SK-N-SH (cell line): ENCODE measurements at regions not wholly inside any gene's neighbourhood (a gene's known extent, or its start where the extent isn't known, plus 50 kb on each side); places are given as distances from the start of the nearest gene placed in this dataset.

Source experiments
- CTCF ChIA-PET: fragments of 300-600, 350-600 bp; formaldehyde crosslinking; extraction: SDS; loops from one replicate; lab custom pipeline; 2021; lab: Yijun Ruan, JAX
- POLR2A ChIA-PET: fragments of 350-600 bp; sonication (Branson Sonifier 250); formaldehyde crosslinking; extraction: SDS; loops from one replicate; lab custom pipeline; 2020; ENCODE audit warnings: antibody characterized with exemption, inconsistent platforms; lab: Yijun Ruan, JAX
- DNase-seq: peaks from one replicate; pipeline ENCODE4 v3.0.0; 2012
- H2AFZ ChIP-seq: fragments of 200-600 bp; sonication (generic); 2 replicates; pipeline ENCODE4 v1.8.1; 2016; ENCODE audit warnings: antibody characterized with exemption, mild to moderate bottlenecking, low read depth
- H3F3A ChIP-seq: fragments of 200-600 bp; sonication (generic); replicated peaks from 2 replicates; pipeline ENCODE3; 2016; ENCODE audit warnings: antibody characterized with exemption, mild to moderate bottlenecking; ENCODE audit not compliant: insufficient read depth
- H3K27ac ChIP-seq, 2 experiments: fragments of 200-500 bp in 1 of 2; fragments of 200-600 bp in 1 of 2; sonication (Bioruptor generic) in 1 of 2; sonication (generic), shearing (Covaris generic) in 1 of 2; 2 replicates each; pipeline versions ENCODE4 v1.5.1 to v1.6.1; 2014 to 2016; ENCODE audit warnings: low read depth in 2 of 2, inconsistent platforms in 1 of 2, low read length in 1 of 2, mild to moderate bottlenecking in 1 of 2, mixed read lengths in 1 of 2
- H3K27me3 ChIP-seq: fragments of 200-600 bp; sonication (generic), shearing (Covaris generic); 2 replicates; pipeline ENCODE4 v1.6.1; 2016; ENCODE audit warnings: mixed run types; ENCODE audit not compliant: insufficient read depth
- H3K36me3 ChIP-seq, 2 experiments: fragments of 200-500 bp in 1 of 2; fragments of 200-600 bp in 1 of 2; sonication (Bioruptor generic) in 1 of 2; sonication (generic) in 1 of 2; replicated peaks in 1 of 2; 2 replicates each; pipeline versions ENCODE3 to v1.5.1; 2014 to 2016; ENCODE audit warnings: low read length in 1 of 2, mild to moderate bottlenecking in 1 of 2; ENCODE audit not compliant: insufficient read depth in 2 of 2, control insufficient read depth in 1 of 2
- H3K4me1 ChIP-seq, 2 experiments: fragments of 200-500 bp in 1 of 2; fragments of 200-600 bp in 1 of 2; sonication (Bioruptor generic) in 1 of 2; sonication (generic), shearing (Covaris generic) in 1 of 2; 2 replicates each; pipeline versions ENCODE4 v1.5.1 to v1.6.1; 2014 to 2016; ENCODE audit warnings: low read depth in 1 of 2, low read length in 1 of 2, mixed run types in 1 of 2; ENCODE audit not compliant: insufficient read depth in 2 of 2, control insufficient read depth in 1 of 2
- H3K4me2 ChIP-seq: fragments of 200-600 bp; sonication (generic), shearing (Covaris generic); 2 replicates; pipeline ENCODE4 v1.6.1; 2017; ENCODE audit warnings: mixed run types
- H3K4me3 ChIP-seq, 2 experiments: fragments of 200-500 bp in 1 of 2; fragments of 200-600 bp in 1 of 2; sonication (Bioruptor generic) in 1 of 2; sonication (generic), shearing (Covaris generic) in 1 of 2; 2 replicates each; pipeline versions ENCODE4 v1.5.1 to v1.8.1; 2014 to 2016; ENCODE audit warnings: low read depth in 2 of 2, inconsistent platforms in 1 of 2, low read length in 1 of 2, mild to moderate bottlenecking in 1 of 2, mixed read lengths in 1 of 2, moderate library complexity in 1 of 2
- H3K79me2 ChIP-seq: fragments of 200-600 bp; sonication (generic); 2 replicates; pipeline ENCODE4 v1.8.1; 2017; ENCODE audit warnings: mild to moderate bottlenecking; ENCODE audit not compliant: insufficient read depth
- H3K9ac ChIP-seq: fragments of 200-600 bp; sonication (generic); 2 replicates; pipeline ENCODE4 v1.6.1; 2017; ENCODE audit warnings: mixed run types
- H3K9me2 ChIP-seq: fragments of 200-600 bp; sonication (generic); 2 replicates; pipeline ENCODE4 v1.6.1; 2017; ENCODE audit warnings: mixed run types
- H3K9me3 ChIP-seq: fragments of 200-600 bp; sonication (generic); 2 replicates; pipeline ENCODE4 v1.6.1; 2017; ENCODE audit warnings: mixed run types, mild to moderate bottlenecking, moderate library complexity
- H4K20me1 ChIP-seq: fragments of 200-600 bp; sonication (generic); 2 replicates; pipeline ENCODE4 v1.6.1; 2017; ENCODE audit warnings: mild to moderate bottlenecking, mixed run types; ENCODE audit not compliant: insufficient read depth
- ELF1 ChIP-seq: IDR thresholded peaks from 2 replicates; pipeline ENCODE4 v1.4.0; 2012
- EP300 ChIP-seq, 2 experiments: IDR thresholded peaks; 2 replicates each; pipeline versions ENCODE4 v1.4.0 to v1.6.1; 2012; ENCODE audit warnings: borderline replicate concordance in 1 of 2, low read depth in 1 of 2, low read length in 1 of 2
- EZH2phosphoT487 ChIP-seq: fragments of 200-600 bp; sonication (generic); IDR thresholded peaks from 2 replicates; pipeline ENCODE4 v1.6.1; 2017; ENCODE audit warnings: low read depth, mixed run types, mild to moderate bottlenecking, antibody characterized with exemption, moderate library complexity, borderline replicate concordance
- FOSL2 ChIP-seq: IDR thresholded peaks from 2 replicates; pipeline ENCODE4 v1.4.0; 2012; ENCODE audit warnings: low read depth, mild to moderate bottlenecking, moderate library complexity, borderline replicate concordance
- FOXJ3 ChIP-seq: sonication (generic); formaldehyde crosslinking; IDR thresholded peaks from 2 replicates; pipeline ENCODE4 v1.5.1; 2020; ENCODE audit warnings: mild to moderate bottlenecking, missing genetic modification reagents
- FOXM1 ChIP-seq: IDR thresholded peaks from 2 replicates; pipeline ENCODE4 v1.4.0; 2012; ENCODE audit warnings: low read depth, mild to moderate bottlenecking
- GABPA ChIP-seq: IDR thresholded peaks from 2 replicates; pipeline ENCODE4 v1.4.0; 2012; ENCODE audit warnings: low read depth, mild to moderate bottlenecking
- JUND ChIP-seq: IDR thresholded peaks from 2 replicates; pipeline ENCODE4 v1.4.0; 2012
- MEF2A ChIP-seq: IDR thresholded peaks from 2 replicates; pipeline ENCODE4 v1.4.0; 2012; ENCODE audit warnings: low read depth, borderline replicate concordance
- MXI1 ChIP-seq: IDR thresholded peaks from 2 replicates; pipeline ENCODE4 v1.6.1; 2012; ENCODE audit warnings: mild to moderate bottlenecking, low read depth, low read length, improper control_type of control experiment
- NFIC ChIP-seq: IDR thresholded peaks from 2 replicates; pipeline ENCODE4 v1.4.0; 2012; ENCODE audit warnings: borderline replicate concordance
- POLR2AphosphoS5 ChIP-seq: IDR thresholded peaks from 2 replicates; pipeline ENCODE4 v1.6.1; 2012; ENCODE audit warnings: low read depth, low read length
- RAD21 ChIP-seq: IDR thresholded peaks from 2 replicates; pipeline ENCODE4 v1.6.1; 2012; ENCODE audit warnings: mild to moderate bottlenecking, low read length
- RXRA ChIP-seq: IDR thresholded peaks from 2 replicates; pipeline ENCODE4 v1.4.0; 2012; ENCODE audit warnings: low read depth, mild to moderate bottlenecking, borderline replicate concordance
- SIN3A ChIP-seq: IDR thresholded peaks from 2 replicates; pipeline ENCODE4 v1.6.1; 2012; ENCODE audit warnings: low read depth, mild to moderate bottlenecking, low read length, moderate library complexity, borderline replicate concordance
- SMC3 ChIP-seq: IDR thresholded peaks from 2 replicates; pipeline ENCODE4 v1.6.1; 2012; ENCODE audit warnings: low read depth, low read length, improper control_type of control experiment
- TEAD4 ChIP-seq: IDR thresholded peaks from 2 replicates; pipeline ENCODE4 v1.4.0; 2012; ENCODE audit warnings: mild to moderate bottlenecking, borderline replicate concordance; ENCODE audit not compliant: insufficient read depth
- YY1 ChIP-seq: IDR thresholded peaks from 2 replicates; pipeline ENCODE4 v1.4.0; 2012; ENCODE audit warnings: low read depth, mild to moderate bottlenecking
- WGBS: methylation state at CpG from one replicate; pipeline ENCODE4 v1.1.6; 2017; ENCODE audit warnings: low lambda C conversion rate; 5-methylcytosine and 5-hydroxymethylcytosine counted together
- TF ChIP-seq, protein P1 (sequence below): fragments of 150-350 bp; IDR thresholded peaks from 2 replicates; pipeline ENCODE4 v1.6.1; 2016; ENCODE audit warnings: mild to moderate bottlenecking, low read depth, low read length
- TF ChIP-seq, protein P2 (sequence below): IDR thresholded peaks from 2 replicates; pipeline ENCODE4 v1.4.0; 2012; ENCODE audit warnings: low read depth
- TF ChIP-seq, protein P3 (sequence below): fragments of 150-350 bp; IDR thresholded peaks from 2 replicates; pipeline ENCODE4 v1.6.1; 2017; ENCODE audit warnings: antibody characterized with exemption, low read length, low read depth, borderline replicate concordance

DNA sequence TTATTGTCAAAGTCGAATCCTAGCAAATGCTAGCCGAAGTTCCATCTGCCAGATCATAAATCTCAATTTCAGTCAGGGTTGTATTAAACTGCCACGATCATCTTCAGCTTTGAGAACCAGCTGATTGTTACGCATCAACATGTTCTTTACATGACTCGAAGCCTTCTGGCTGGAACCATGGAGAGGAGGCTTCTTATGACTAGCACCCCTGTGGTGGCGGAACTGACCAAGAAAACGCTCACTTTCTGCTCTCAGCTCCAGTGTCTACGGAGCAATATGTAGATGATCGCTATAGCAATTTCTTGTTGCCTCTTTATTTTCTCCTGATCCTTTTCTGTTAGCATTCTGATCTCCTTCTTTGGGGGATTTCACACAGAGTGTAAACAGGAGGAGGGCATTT, 479.4 kb upstream of the SLC35B3 start:
- Histone ChIP-seq H2AFZ (no peak overlapping the region), H3K27me3 (no peaks in the 10 kb centered on the region), H3K9me2 (no peaks in the 10 kb centered on the region), H3F3A (no peaks in the 10 kb centered on the region), H3K4me3 (no peak overlapping the region), H3K9ac (no peak overlapping the region), H3K4me1 (no peaks in the 10 kb centered on the region), H3K36me3 (no peaks in the 10 kb centered on the region), H3K79me2 (no peaks in the 10 kb centered on the region), H4K20me1 (no peaks in the 10 kb centered on the region), H3K9me3 (no peaks in the 10 kb centered on the region), H3K4me2 (no peak overlapping the region), H3K27ac (no peak overlapping the region)
- 31% methylated on average over 9 of the region's 9 CpGs for WGBS
- TF ChIP-seq RXRA (no peak), EZH2phosphoT487 (no peak), TEAD4 (no peak), GABPA (no peak)
- CTCF ChIA-PET, result interaction anchor here (1.2 kb wide), 1 partner anchor 783 kb away, joined by 3 read pairs; no protein-coding TSS in a partner anchor
- POLR2A ChIA-PET, result no interaction called here
- no peak for DNase-seq

DNA sequence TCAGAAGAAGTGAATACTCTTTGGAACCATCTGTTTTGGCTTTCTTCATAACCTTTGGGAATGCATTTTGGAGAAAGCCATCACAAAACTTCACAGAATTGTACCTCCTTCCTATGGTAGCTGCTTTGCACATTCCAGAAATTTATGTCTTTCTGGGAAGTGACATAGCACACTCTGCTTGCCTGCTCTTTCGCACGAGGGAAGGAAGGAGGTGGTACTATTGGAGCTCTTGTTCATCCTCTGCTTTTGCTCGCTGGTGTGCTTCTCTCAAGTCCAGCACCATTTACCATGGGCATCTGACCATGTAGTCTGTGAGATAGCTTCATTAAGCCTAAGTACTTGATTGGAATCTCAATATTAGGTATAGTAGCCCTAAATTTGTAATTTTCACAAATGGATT, 473.3 kb upstream of the SLC35B3 start:
- 0% methylated on average over 3 of the region's 3 CpGs for WGBS
- H3K9me2 ChIP-seq, result no peaks in the 10 kb centered on the region
- H3K4me1 ChIP-seq, result 0 out of 4 replicates have a peak, but pooled peaks cover 0 to 3% of the 10 kb centered on the region in 2 experiments
- H2AFZ ChIP-seq, result no peak overlapping the region
- no peaks in the 10 kb centered on the region for H3K9me3 ChIP-seq
- H3K4me3 ChIP-seq, result no peak overlapping the region
- POLR2A ChIA-PET, result no interaction called here
- no peak for DNase-seq
- no peak overlapping the region for H3K9ac ChIP-seq
- no peaks in the 10 kb centered on the region for H3K27me3 ChIP-seq
- H4K20me1 ChIP-seq, result no peaks in the 10 kb centered on the region
- TF ChIP-seq, protein P1, sequence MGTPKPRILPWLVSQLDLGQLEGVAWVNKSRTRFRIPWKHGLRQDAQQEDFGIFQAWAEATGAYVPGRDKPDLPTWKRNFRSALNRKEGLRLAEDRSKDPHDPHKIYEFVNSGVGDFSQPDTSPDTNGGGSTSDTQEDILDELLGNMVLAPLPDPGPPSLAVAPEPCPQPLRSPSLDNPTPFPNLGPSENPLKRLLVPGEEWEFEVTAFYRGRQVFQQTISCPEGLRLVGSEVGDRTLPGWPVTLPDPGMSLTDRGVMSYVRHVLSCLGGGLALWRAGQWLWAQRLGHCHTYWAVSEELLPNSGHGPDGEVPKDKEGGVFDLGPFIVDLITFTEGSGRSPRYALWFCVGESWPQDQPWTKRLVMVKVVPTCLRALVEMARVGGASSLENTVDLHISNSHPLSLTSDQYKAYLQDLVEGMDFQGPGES, result no peak
- TF ChIP-seq SIN3A, result no peak
- TF ChIP-seq EP300 (IDR thresholded peaks at IDR 0.05; ENCODE audit: borderline replicate concordance in 1 of 2, low read depth in 1 of 2, low read length in 1 of 2), result no peak
- no peak for TF ChIP-seq FOSL2
- TF ChIP-seq FOXM1, result no peak
- no peak for TF ChIP-seq POLR2AphosphoS5
- TF ChIP-seq MXI1, result no peak
- TF ChIP-seq RAD21, result no peak
- TF ChIP-seq EZH2phosphoT487, result no peak
- TF ChIP-seq NFIC, result no peak
- no peak for TF ChIP-seq YY1
- TF ChIP-seq ELF1, result no peak
- no peak for TF ChIP-seq MEF2A
- TF ChIP-seq, protein P2, sequence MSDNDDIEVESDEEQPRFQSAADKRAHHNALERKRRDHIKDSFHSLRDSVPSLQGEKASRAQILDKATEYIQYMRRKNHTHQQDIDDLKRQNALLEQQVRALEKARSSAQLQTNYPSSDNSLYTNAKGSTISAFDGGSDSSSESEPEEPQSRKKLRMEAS, result no peak
- TF ChIP-seq, protein P3, sequence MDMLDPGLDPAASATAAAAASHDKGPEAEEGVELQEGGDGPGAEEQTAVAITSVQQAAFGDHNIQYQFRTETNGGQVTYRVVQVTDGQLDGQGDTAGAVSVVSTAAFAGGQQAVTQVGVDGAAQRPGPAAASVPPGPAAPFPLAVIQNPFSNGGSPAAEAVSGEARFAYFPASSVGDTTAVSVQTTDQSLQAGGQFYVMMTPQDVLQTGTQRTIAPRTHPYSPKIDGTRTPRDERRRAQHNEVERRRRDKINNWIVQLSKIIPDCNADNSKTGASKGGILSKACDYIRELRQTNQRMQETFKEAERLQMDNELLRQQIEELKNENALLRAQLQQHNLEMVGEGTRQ, result no peak
- TF ChIP-seq JUND, result no peak
- TF ChIP-seq FOXJ3 (CRISPR knock-in tag), result no peak
- TF ChIP-seq SMC3, result no peak
- H3K79me2 ChIP-seq, result no peaks in the 10 kb centered on the region
- H3K36me3 ChIP-seq, result no peaks in the 10 kb centered on the region
- no peak overlapping the region for H3K4me2 ChIP-seq
- CTCF ChIA-PET, result interaction anchor here (0.8 kb wide), 1 partner anchor 336 kb away, joined by 3 read pairs; no protein-coding TSS in a partner anchor
- H3F3A ChIP-seq, result no peaks in the 10 kb centered on the region
- H3K27ac ChIP-seq, result no peak overlapping the region
